ENCODE measurements at regions not wholly inside any gene's neighbourhood (a gene's known extent, or its start where the extent isn't known, plus 50 kb on each side); places are given as distances from the start of the nearest gene placed in this dataset.

GRCh38 chr10:57679916-57680315 is 587.8 kb downstream of the IPMK start:
- TF ChIP-seq JUND (IDR thresholded peaks at IDR 0.05) (no peak), MAX (IDR thresholded peaks at IDR 0.05; ENCODE audit: low read depth) (no peak), CTCF (IDR thresholded peaks at IDR 0.05) (no peak), RCOR1 (IDR thresholded peaks at IDR 0.05; ENCODE audit: low read length) (no peak), REST (IDR thresholded peaks at IDR 0.05; ENCODE audit: low read depth, low read length) (no peak), USF1 (IDR thresholded peaks at IDR 0.05; ENCODE audit: borderline replicate concordance, low read depth) (no peak), ZBTB33 (IDR thresholded peaks at IDR 0.05; ENCODE audit: borderline replicate concordance, low read depth) (no peak), NFIC (IDR thresholded peaks at IDR 0.05; ENCODE audit: borderline replicate concordance) (no peak), FOXM1 (IDR thresholded peaks at IDR 0.05; ENCODE audit: low read depth) (no peak), TAF1 (IDR thresholded peaks at IDR 0.05; ENCODE audit: borderline replicate concordance, low read depth, low read length) (no peak), MXI1 (IDR thresholded peaks at IDR 0.05; ENCODE audit: low read depth, low read length) (no peak), RAD21 (IDR thresholded peaks at IDR 0.05; ENCODE audit: low read length) (no peak)
